Activated CD4-positive, alpha-beta memory T cell treated with anti-CD3 and anti-CD28 coated beads for 36 hours (primary cell): ENCODE measurements at regions not wholly inside any gene's neighbourhood (a gene's known extent, or its start where the extent isn't known, plus 50 kb on each side); places are given as distances from the start of the nearest gene placed in this dataset.

Experiments
- CTCF ChIA-PET: fragments of 350-600 bp; sonication (Branson Sonifier 250); formaldehyde crosslinking; loops from one replicate; lab custom pipeline; 2021; ENCODE audit warnings: antibody characterized with exemption, inconsistent platforms; lab: Charles Lee
- POLR2A ChIA-PET: fragments of 350-600 bp; sonication (Branson Sonifier 250); formaldehyde crosslinking; loops from one replicate; lab custom pipeline; 2021; ENCODE audit warnings: antibody characterized with exemption; lab: Charles Lee
- DNase-seq: peaks from one replicate; pipeline ENCODE4 v3.0.0-alpha.2; 2020
- H3K27ac Mint-ChIP-seq: one replicate; pipeline ENCODE4 v1.8.0; 2021; ENCODE audit warnings: mixed read lengths
- H3K27me3 Mint-ChIP-seq: one replicate; pipeline ENCODE4 v1.8.0; 2021; ENCODE audit warnings: mixed read lengths
- H3K36me3 Mint-ChIP-seq: one replicate; pipeline ENCODE4 v1.8.0; 2021; ENCODE audit warnings: mixed read lengths
- H3K4me1 Mint-ChIP-seq: one replicate; pipeline ENCODE4 v1.8.0; 2021; ENCODE audit warnings: low read depth, mixed read lengths
- H3K4me3 Mint-ChIP-seq: one replicate; pipeline ENCODE4 v1.8.0; 2021; ENCODE audit warnings: mild to moderate bottlenecking, mixed read lengths
- H3K9me3 Mint-ChIP-seq: one replicate; pipeline ENCODE4 v1.8.0; 2021; ENCODE audit warnings: mixed read lengths
- intact Hi-C: fragments of 100-400 bp; cut with micrococcal nuclease; formaldehyde crosslinking; loops from one replicate; pipeline ENCODE4 v1.15.1; 2023

DNA sequence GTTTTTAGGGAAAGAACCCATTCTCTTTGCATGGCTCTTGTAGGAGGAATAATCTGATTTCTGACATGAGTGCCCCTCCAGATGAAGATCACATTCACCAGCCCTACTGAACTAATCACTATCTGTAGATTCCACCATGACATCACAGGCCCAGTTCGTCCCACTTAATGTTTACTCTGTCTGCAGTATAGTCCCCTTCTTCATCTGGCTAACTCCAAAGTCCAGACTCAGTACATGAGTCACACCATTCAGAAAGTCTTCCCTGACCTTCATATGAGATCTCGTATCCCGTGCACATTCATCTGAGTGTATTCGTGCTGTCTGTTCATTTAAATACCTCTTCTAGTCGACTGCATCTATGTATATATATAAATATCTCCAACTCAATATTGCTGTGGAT lies 366.5 kb upstream of the AKR1E2 start:
- Mint-ChIP-seq H3K4me1 (no peaks in the 10 kb centered on the region), H3K27ac (no peak overlapping the region), H3K36me3 (no peaks in the 10 kb centered on the region), H3K9me3 (peaks cover 3% of the 10 kb centered on the region), H3K27me3 (peaks cover 3% of the 10 kb centered on the region), H3K4me3 (no peak overlapping the region)
- intact Hi-C loops: no loop called here
- ChIA-PET CTCF (no interaction called here), POLR2A (no interaction called here)
- DNase-seq: no peak

DNA sequence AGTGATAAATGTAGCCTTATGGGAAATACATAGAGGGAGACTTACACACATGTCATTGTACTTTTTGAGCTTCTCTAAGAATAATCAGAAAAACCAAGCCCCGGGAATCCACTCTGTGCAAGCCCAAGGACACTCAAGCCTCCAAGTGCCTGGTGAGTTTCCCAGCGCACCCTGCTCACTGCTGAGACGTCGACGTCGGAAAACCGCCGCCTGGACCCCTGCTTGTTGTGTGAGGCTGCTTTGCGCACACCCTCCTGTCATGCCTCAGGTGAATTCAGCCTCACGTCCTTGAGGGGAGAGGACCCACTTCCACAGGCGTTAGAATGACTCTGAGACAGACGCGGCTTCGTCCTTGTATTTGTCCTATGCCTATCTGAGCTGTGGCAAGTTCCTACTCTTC lies 368.4 kb upstream of the AKR1E2 start:
- ChIA-PET CTCF (no interaction called here), POLR2A (no interaction called here)
- intact Hi-C loops: no loop called here

DNA sequence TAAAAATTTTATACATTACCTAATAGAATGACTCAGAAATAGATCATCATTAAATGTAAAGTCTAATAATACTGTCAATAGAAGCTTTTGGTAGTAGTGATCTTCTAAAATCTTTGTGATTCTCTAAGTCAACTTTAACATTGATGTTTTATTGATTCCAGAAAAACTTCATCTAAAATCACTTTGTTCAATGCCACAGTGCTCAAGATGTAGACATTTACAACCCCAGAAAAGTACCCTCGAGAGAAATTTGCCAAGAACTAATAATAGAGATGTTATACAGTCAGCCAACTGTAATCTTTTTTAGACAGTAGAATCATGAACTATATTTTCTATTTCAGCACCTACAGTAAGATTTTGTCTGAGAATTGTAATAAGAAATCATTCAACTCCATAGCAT lies 369.2 kb upstream of the AKR1E2 start:
- H3K4me1 Mint-ChIP-seq: no peaks in the 10 kb centered on the region
- H3K36me3 Mint-ChIP-seq: no peaks in the 10 kb centered on the region
- no peak for DNase-seq
- no peaks in the 10 kb centered on the region for H3K9me3 Mint-ChIP-seq
- CTCF ChIA-PET: no interaction called here
- H3K27me3 Mint-ChIP-seq: peaks cover 1% of the 10 kb centered on the region
- no peak overlapping the region for H3K27ac Mint-ChIP-seq
- no peak overlapping the region for H3K4me3 Mint-ChIP-seq
- intact Hi-C loops: no loop called here
- POLR2A ChIA-PET: no interaction called here

More for the DNA sequence above, 368.4 kb upstream of the AKR1E2 start:
- Mint-ChIP-seq H3K27me3 (peaks cover 1% of the 10 kb centered on the region), H3K36me3 (no peaks in the 10 kb centered on the region), H3K4me1 (no peaks in the 10 kb centered on the region), H3K9me3 (no peaks in the 10 kb centered on the region), H3K4me3 (no peak overlapping the region), H3K27ac (no peak overlapping the region)
- DNase-seq: no peak

DNA sequence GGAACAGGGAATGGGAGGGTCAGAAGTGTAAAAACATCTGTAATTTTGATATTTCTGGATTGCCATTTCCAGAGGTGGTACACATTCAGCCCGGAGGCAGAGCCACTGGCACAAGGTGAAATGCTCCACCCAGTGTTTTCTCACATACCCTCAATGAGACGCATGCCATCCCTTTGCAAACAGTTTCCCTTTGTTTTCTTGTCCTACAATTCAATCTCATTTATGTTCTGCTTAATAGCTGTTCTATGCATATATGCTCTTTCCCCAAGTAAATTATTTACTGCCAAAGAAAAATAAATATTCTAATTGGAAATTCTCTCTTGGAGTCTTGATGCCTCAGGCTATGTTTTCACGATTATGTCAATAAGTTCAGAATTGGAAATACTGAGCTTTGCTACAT lies 369.7 kb upstream of the AKR1E2 start:
- Mint-ChIP-seq H3K27me3 (peaks cover 1% of the 10 kb centered on the region), H3K9me3 (no peaks in the 10 kb centered on the region), H3K36me3 (no peaks in the 10 kb centered on the region), H3K27ac (no peak overlapping the region), H3K4me3 (no peak overlapping the region), H3K4me1 (no peaks in the 10 kb centered on the region)
- POLR2A ChIA-PET: no interaction called here
- CTCF ChIA-PET: no interaction called here
- DNase-seq: no peak
- intact Hi-C loops: no loop called here

DNA sequence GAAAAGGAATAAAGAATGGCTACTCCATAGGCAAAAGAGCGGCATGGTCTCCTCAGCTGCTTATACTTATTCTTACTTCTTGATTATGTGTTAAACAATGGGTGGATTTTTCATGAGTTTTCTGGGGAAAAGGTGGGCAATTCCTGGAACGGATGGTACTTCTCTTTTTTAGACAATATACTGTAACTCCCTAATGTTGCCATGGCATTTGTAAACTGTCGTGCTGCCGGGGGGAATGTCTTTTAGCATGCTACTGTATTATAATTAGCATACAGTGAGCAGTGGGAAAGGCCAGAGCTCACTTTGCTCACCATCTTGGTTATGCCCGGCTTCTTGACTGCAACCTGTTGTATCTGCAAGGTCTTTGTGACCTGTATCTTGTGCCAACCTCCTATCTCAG lies 372.1 kb upstream of the AKR1E2 start:
- peaks cover 7% of the 10 kb centered on the region for H3K4me1 Mint-ChIP-seq
- H3K36me3 Mint-ChIP-seq: no peaks in the 10 kb centered on the region
- H3K27me3 Mint-ChIP-seq: no peaks in the 10 kb centered on the region
- ChIA-PET POLR2A (no interaction called here), CTCF (no interaction called here)
- DNase-seq: no peak
- intact Hi-C loops: no loop called here
- H3K4me3 Mint-ChIP-seq: no peak overlapping the region
- no peaks in the 10 kb centered on the region for H3K9me3 Mint-ChIP-seq
- no peak overlapping the region for H3K27ac Mint-ChIP-seq

DNA sequence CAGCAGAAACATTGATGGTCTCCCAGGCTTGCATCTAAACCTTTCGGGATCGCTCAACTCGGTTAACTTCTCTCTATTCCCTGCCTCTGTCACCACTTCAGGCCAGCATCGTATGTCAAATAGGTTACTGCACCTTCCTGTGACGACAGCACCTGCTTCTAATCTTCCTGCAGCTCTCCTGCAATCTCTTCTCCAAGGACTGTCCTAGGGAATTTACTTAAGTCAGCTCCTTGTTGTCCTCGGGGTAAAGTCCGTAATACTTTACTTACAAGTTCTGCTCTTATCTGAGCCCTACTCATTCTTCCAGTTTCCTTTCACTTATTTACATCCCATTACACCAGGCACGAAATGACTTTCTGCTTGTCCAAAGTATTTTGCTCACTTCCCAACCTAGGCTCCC lies 372.7 kb upstream of the AKR1E2 start:
- ChIA-PET POLR2A (no interaction called here), CTCF (no interaction called here)
- no peak for DNase-seq
- Mint-ChIP-seq H3K4me3 (no peak overlapping the region), H3K27ac (no peak overlapping the region), H3K36me3 (no peaks in the 10 kb centered on the region), H3K27me3 (no peaks in the 10 kb centered on the region), H3K9me3 (no peaks in the 10 kb centered on the region), H3K4me1 (peaks cover 7% of the 10 kb centered on the region)
- intact Hi-C loops: no loop called here

DNA sequence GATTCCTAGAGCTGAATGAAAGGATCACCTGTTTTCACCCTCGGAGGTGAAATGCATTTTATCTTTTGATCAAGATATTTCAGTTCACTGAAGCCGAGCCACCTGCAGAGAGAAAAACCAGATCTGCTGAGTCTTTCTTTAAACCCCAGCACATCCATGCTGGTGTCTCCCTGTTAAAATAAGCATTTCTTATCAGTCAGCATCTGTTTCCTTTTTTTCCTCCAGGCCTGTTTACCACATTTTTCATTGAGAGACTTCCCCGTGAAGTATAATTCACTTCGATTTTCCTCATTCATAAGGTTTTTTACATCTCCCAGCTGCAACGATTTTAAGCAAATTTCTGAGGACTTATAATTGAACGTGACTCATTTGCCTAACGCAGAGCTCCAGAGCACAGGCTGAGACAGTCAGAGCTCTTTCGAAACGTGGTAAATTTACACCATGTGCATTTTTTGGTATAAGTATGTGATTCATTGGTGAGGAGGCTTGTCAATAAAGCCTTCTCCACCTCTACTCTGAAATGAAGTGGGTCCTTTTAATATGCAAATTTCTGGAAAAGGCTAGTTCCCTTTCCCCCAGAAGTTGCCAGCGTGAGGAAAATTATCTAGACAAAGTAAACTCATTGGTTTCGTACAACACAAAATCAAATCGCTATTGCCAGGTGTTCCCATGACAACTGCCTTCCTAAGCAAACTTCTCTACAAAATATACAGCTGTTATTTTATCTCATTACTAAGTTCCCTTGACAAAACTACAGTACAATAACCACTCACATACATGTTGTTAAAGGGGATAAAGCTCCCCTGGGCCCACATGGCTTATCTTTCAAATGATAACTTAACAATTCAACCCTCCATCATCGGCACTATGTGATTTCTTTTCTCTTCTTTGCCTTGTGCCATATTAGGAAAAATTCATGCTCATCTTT lies 374.8 kb upstream of the AKR1E2 start:
- no peak for DNase-seq
- no peak overlapping the region for H3K4me3 Mint-ChIP-seq
- ChIA-PET POLR2A (no interaction called here), CTCF (no interaction called here)
- peaks cover 2% of the 10 kb centered on the region for H3K27me3 Mint-ChIP-seq
- no peak overlapping the region for H3K27ac Mint-ChIP-seq
- H3K36me3 Mint-ChIP-seq: no peaks in the 10 kb centered on the region
- peaks cover 7% of the 10 kb centered on the region for H3K4me1 Mint-ChIP-seq
- intact Hi-C loops: no loop called here
- no peaks in the 10 kb centered on the region for H3K9me3 Mint-ChIP-seq

DNA sequence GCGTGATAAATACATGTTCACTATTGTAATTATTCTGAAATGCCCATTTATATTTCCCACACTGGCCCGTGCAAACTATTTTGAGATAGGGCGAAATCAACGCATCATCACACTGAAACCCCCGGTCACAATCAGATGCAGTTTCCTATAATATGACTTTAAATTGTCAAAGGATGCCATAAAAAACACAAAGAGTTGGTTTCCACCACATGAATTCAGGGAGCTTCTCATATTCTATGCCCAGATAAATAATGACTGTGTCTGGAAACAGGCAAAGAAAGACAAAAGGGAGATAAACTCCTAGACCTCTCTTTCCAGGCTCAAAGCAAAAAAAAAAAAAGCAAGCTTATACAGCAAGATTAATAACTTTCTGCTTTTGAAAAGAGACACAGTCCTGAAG lies 375.8 kb upstream of the AKR1E2 start:
- Mint-ChIP-seq H3K9me3 (peaks cover under 1% of the 10 kb centered on the region), H3K4me3 (no peak overlapping the region), H3K36me3 (no peaks in the 10 kb centered on the region), H3K27ac (no peak overlapping the region), H3K4me1 (peaks cover 7% of the 10 kb centered on the region), H3K27me3 (peaks cover 3% of the 10 kb centered on the region)
- ChIA-PET POLR2A (no interaction called here), CTCF (no interaction called here)
- DNase-seq: no peak
- intact Hi-C loops: no loop called here

DNA sequence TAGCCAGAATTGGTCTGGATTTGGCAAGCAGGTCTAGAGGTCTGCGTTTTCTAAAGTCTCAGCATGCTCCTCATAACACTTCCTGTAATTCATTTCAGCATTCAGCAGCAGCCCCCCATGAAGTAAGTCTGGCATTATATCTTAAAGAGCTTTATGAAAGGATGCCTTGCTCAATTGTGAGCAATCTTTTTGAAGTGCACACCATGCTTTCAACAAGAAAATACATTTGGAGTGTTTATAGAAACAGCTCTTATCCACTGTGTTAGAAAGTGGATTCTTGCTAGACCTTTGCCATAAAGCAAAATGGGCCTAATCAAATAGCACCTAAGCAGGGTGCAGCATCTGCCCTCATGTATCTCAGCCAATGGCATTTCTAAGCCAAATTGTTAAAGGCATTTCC lies 378.0 kb upstream of the AKR1E2 start:
- intact Hi-C loops: no loop called here
- H3K27me3 Mint-ChIP-seq: peaks cover 6% of the 10 kb centered on the region
- CTCF ChIA-PET: no interaction called here

DNA sequence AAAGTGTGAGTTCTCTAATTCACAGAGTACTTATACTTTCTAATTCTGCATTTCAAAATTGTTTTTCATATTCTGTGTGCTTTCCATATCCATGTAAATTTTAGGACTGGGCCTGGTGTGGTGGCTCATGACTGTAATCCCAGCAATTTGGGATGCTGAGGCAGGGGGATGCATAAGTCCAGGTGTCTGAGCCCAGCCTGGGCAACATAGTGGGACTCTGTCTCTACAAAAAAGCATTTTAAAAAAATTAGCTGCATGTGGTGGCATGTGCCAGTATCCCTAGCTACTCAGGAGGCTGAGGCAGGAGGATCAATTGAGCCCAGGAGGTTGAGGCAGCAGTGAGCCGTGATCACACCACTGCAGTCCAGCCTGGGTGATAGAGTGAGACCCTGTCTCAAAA lies 382.6 kb upstream of the AKR1E2 start:
- DNase-seq: no peak
- H3K27me3 Mint-ChIP-seq: peaks cover 6% of the 10 kb centered on the region
- POLR2A ChIA-PET: no interaction called here
- CTCF ChIA-PET: no interaction called here
- H3K9me3 Mint-ChIP-seq: peaks cover 22% of the 10 kb centered on the region
- H3K36me3 Mint-ChIP-seq: peaks cover 14% of the 10 kb centered on the region
- no peak overlapping the region for H3K27ac Mint-ChIP-seq
- no peak overlapping the region for H3K4me3 Mint-ChIP-seq
- no peaks in the 10 kb centered on the region for H3K4me1 Mint-ChIP-seq
- intact Hi-C loops: no loop called here

More for the DNA sequence above, 378.0 kb upstream of the AKR1E2 start:
- no peak overlapping the region for H3K4me3 Mint-ChIP-seq
- H3K4me1 Mint-ChIP-seq: peaks cover 7% of the 10 kb centered on the region
- no peak for DNase-seq
- H3K36me3 Mint-ChIP-seq: peaks cover 10% of the 10 kb centered on the region
- H3K27ac Mint-ChIP-seq: no peak overlapping the region
- POLR2A ChIA-PET: no interaction called here
- H3K9me3 Mint-ChIP-seq: peaks cover 13% of the 10 kb centered on the region

DNA sequence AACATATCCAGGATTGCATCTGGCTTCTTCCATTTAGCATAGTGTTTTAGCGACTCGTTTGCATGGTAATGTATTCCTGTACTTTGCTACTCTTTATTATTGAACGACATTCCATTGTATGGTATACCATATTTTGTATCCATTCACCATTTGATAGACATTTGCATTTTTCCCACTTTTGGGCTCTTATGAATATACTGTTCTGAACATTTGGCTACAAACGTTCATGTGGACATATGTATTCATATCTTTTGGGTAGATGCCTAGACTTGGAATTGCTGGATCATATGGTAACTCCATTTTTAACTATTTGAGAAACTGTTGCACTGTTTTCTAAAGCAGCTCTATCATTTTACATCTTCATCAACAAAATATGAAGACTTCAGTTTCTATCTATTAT lies 383.7 kb upstream of the AKR1E2 start:
- ChIA-PET POLR2A (no interaction called here), CTCF (no interaction called here)
- DNase-seq: no peak
- Mint-ChIP-seq H3K4me1 (no peaks in the 10 kb centered on the region), H3K4me3 (no peak overlapping the region), H3K27me3 (peaks cover 6% of the 10 kb centered on the region), H3K27ac (no peak overlapping the region), H3K36me3 (peaks cover 14% of the 10 kb centered on the region), H3K9me3 (peaks cover 22% of the 10 kb centered on the region)
- intact Hi-C loops: no loop called here

DNA sequence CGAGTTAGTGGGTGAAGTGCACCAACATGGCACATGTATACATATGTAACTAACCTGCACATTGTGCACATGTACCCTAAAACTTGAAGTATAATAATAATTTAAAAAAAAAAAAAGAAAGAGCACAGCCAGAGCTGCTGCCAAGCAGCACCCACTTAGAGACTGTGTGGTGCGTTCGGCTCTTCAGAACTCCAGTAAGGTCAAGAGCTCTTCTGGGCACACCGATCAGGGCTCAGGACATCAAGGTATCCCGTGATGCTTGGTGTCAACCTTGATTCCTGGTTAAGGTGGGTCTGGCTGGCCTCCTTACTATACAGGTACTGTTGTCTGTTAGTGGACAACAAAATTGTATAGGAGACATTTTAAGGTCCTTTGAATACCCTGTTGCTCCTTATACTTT lies 385.7 kb upstream of the AKR1E2 start:
- ChIA-PET CTCF (no interaction called here), POLR2A (no interaction called here)
- H3K4me3 Mint-ChIP-seq: no peak overlapping the region
- intact Hi-C loops: no loop called here
- DNase-seq: no peak
- H3K9me3 Mint-ChIP-seq: peaks cover 22% of the 10 kb centered on the region
- no peaks in the 10 kb centered on the region for H3K4me1 Mint-ChIP-seq
- H3K36me3 Mint-ChIP-seq: peaks cover 14% of the 10 kb centered on the region
- H3K27ac Mint-ChIP-seq: no peak overlapping the region
- H3K27me3 Mint-ChIP-seq: peaks cover 4% of the 10 kb centered on the region

DNA sequence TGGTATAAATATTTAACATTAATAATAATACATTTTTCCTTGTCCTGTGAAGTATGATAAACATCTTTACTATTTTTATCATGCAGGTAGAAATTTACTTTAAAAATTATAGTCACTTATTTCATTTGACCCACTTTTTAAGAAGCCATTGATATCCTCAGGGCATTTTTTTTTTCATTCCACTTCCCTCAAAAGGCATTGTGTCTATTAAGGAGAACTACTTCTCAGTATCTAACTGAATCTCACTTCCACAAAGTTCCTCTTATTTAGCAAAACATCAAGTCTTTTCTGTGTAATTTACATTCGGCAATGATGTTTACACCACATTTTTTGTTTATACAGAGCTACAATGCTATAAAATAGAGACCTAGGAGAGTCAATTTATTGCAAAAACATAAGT lies 388.2 kb upstream of the AKR1E2 start:
- peaks cover 7% of the 10 kb centered on the region for H3K9me3 Mint-ChIP-seq
- peaks cover 2% of the 10 kb centered on the region for H3K36me3 Mint-ChIP-seq
- no peak for DNase-seq
- no peak overlapping the region for H3K4me3 Mint-ChIP-seq
- no peaks in the 10 kb centered on the region for H3K4me1 Mint-ChIP-seq
- H3K27ac Mint-ChIP-seq: no peak overlapping the region
- intact Hi-C loops: no loop called here
- ChIA-PET POLR2A (no interaction called here), CTCF (no interaction called here)
- H3K27me3 Mint-ChIP-seq: no peaks in the 10 kb centered on the region
